HCT116 (cell line): ENCODE measurements at regions not wholly inside any gene's neighbourhood (a gene's known extent, or its start where the extent isn't known, plus 50 kb on each side); places are given as distances from the start of the nearest gene placed in this dataset.

Experiments used
- POLR2A ChIP-seq: IDR thresholded peaks from 2 replicates; pipeline ENCODE4 v1.7.0; 2011; ENCODE audit warnings: borderline replicate concordance; ENCODE audit not compliant: insufficient read depth, insufficient read length; ENCODE audit errors: extremely low read depth
- ZNF274 ChIP-seq: fragments of 200-500 bp; sonication (Bioruptor generic); IDR thresholded peaks from 2 replicates; pipeline ENCODE4 v1.6.1; 2014; ENCODE audit warnings: mild to moderate bottlenecking, low read depth, low read length, inconsistent platforms
- TF ChIP-seq, protein P1 (sequence below), 3 experiments: fragments of 200-600 bp in 1 of 3; sonication (generic) in 1 of 3; IDR thresholded peaks in 2 of 3; conservative IDR thresholded peaks in 1 of 3; 2 replicates each; pipeline ENCODE4 v1.5.1; 2012 to 2017; ENCODE audit warnings: low read depth in 2 of 3, low read length in 2 of 3, antibody characterized with exemption in 1 of 3, borderline replicate concordance in 1 of 3, control low read depth in 1 of 3, mild to moderate bottlenecking in 1 of 3, mixed read lengths in 1 of 3, mixed run types in 1 of 3, moderate library complexity in 1 of 3; ENCODE audit not compliant: insufficient read depth in 1 of 3

- TF ChIP-seq ZNF274 (no peak), POLR2A (no peak)
- TF ChIP-seq, protein P1, sequence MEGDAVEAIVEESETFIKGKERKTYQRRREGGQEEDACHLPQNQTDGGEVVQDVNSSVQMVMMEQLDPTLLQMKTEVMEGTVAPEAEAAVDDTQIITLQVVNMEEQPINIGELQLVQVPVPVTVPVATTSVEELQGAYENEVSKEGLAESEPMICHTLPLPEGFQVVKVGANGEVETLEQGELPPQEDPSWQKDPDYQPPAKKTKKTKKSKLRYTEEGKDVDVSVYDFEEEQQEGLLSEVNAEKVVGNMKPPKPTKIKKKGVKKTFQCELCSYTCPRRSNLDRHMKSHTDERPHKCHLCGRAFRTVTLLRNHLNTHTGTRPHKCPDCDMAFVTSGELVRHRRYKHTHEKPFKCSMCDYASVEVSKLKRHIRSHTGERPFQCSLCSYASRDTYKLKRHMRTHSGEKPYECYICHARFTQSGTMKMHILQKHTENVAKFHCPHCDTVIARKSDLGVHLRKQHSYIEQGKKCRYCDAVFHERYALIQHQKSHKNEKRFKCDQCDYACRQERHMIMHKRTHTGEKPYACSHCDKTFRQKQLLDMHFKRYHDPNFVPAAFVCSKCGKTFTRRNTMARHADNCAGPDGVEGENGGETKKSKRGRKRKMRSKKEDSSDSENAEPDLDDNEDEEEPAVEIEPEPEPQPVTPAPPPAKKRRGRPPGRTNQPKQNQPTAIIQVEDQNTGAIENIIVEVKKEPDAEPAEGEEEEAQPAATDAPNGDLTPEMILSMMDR (IDR thresholded peaks at IDR 0.05 in 2 of 3, conservative IDR thresholded peaks at IDR 0.05 in 1 of 3; ENCODE audit: borderline replicate concordance in 1 of 3, insufficient read depth in 1 of 3, low read depth in 2 of 3, low read length in 2 of 3) = no peak
Measured at GRCh38 chr3:72248869-72249268, 463.9 kb upstream of the PROK2 start.
